ENCODE measurements at regions not wholly inside any gene's neighbourhood (a gene's known extent, or its start where the extent isn't known, plus 50 kb on each side); places are given as distances from the start of the nearest gene placed in this dataset.

DNA sequence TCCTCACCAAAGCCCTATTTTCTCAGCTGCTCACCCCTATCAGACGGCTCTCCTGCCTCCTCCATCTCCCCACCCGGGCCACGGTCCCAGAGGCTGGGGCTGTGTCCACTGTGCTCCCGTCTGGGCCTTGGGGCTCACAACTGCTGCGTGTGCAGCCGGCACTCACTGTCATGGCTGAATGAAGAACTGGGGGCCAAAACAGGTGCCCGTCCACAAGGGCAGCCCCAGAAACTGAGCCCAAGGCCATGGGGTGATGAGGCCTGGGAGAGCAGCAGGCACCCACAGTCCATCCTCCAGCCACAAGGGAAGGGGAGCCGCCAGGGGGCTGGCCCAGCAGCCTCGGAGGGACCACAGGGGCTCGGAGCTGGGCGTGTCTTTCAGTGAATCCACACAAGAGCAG, 159.5 kb downstream of the DLL1 start:
- DNase-seq: no peak

DNA sequence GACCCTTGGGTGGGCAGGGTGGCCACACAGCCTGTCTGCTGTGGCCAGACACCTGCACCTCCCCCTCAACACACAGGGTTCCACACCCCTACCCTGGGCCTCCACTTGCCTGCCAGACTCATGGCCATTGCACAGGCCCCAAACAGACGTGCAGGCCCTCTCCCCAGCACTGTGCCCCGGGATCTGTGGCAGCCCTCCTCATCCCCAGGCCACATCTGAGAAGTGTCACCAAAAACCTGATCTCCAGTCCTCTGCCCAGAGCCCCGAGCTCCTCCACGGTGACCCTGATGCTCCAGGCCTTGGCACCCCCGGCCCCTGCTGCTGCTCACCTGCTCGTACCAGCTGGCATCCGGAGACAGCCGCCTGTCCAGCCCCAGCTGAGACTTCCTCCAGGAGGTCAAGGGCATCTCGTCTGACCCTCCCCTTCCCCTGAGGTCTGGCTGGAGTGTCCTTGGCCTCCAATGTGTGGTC, 160.1 kb downstream of the DLL1 start:
- DNase-seq: no peak

DNA sequence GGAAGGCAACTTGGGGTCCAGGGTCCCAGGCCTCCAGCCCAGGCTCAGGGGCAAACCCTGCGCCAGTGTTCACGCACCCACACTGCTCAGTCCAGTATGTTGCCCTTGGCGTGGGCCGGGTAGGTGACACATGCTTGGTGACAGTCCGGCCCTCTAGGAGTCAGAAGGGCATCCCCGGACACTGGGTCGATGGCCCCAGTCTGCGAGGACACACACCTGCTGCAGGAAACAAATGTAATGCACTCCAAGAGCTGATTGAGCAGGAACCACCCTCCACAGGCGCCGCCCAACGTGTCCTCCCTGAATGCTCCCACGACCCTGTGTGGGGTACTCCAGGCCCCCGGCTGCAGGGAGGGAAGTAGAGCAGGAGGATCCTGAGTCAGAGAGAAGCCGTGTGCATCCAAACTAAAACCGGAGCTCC, 160.7 kb downstream of the DLL1 start:
- no peak for DNase-seq

DNA sequence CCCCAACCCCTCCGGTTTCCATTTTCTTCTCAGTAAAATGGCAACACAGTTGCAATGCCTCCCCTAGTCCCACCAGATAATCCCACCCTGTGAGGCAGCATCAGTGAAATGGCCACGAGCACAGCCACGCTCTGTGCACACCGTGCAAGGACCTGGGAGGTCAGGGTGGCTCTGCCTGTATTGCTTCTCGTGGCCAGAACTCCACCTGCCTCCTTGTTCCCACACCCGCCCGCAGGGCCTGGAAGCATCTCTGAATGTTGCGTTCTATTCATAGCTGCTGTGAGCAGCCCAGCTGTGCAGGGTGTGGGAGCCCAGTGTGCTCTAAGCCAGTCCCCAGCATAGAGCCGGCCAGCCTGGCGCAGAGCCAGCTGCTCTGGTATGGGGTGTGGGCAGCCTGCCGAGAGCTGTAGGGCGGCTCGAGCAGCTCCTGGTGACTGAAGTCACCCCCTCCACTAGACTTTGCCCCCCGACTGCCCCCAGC, 161.1 kb downstream of the DLL1 start:
- peak; percentile 22 for DNase-seq

DNA sequence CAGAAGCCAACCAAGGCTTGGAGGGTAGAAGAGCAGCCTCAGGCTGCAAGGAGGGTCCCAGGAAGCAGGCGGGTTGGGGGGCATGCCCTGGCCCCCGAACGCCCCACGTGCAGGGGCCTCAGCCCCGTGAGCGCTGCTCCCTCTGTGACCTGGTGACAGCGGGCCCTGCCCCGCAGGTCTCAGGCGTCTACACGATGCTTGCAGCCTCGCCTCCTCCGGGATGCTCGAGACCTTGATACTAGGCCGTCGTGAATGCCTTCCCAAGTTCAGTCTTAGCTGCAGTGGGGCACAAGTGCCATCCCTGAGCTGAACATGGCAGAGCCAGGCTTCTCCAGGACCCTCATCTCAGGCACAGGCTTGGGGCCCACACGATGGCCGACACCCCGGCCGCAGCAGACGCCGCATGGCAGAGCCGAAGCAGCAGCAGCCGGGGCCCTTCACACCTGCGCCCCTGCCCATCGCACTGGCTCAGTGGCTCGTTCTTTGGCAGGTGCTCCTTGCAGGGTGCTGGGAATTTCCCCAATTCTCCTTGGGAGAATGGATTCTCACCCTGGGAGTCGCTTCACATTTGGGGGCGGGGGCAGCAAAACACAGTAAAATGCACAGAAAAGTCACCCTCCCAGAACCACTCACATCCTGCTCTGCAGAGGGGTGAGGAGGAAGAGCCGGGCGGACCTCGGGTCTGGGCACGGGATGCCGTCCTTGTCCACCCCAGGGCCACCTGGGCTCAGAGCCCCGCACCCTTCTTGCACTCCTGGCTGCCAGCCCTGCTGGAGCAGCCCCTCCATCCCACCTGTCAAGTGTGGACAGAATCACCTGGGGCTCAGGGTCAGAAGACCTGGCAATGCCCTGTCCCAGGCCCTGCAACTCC, 161.8 kb downstream of the DLL1 start:
- no peak for DNase-seq

DNA sequence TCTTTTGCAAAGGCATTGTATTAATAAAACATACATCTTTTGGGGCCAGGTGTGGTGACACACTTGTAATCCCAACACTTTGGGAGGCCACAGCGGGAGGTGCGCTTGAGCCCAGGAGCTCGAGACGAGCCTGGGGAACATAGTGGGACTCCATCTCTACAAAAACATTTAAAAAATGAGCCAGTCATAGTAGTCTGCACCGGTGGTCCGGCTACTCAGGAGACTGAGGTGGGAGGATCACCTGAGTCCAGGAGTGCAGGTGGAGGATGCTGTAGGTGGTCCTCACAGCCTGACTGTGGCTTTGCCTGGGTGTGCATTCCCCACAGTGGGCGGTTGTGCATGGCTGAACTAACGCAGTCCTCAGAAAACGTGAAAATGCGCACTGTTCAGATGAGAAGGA, 162.5 kb downstream of the DLL1 start:
- DNase-seq: no peak

DNA sequence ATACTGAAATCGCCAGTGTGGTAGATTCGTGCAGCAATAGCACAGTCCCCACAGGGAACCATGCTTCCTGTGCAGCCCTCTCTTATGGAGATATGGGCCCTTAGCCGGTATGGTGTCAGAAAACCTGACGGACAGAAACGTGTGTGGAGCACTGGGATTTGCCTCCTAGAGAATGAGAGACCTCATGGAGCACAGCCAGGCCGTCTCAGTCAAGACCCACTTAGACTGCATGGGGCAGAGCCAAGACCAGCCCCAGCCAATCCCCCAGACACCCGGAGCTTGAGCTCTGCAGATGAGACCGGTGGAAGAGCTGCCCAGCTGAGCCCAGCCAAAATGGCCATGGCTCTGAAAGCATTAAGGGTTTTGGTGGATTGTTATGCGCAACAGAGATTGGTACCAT, 163.7 kb downstream of the DLL1 start:
- no peak for DNase-seq

DNA sequence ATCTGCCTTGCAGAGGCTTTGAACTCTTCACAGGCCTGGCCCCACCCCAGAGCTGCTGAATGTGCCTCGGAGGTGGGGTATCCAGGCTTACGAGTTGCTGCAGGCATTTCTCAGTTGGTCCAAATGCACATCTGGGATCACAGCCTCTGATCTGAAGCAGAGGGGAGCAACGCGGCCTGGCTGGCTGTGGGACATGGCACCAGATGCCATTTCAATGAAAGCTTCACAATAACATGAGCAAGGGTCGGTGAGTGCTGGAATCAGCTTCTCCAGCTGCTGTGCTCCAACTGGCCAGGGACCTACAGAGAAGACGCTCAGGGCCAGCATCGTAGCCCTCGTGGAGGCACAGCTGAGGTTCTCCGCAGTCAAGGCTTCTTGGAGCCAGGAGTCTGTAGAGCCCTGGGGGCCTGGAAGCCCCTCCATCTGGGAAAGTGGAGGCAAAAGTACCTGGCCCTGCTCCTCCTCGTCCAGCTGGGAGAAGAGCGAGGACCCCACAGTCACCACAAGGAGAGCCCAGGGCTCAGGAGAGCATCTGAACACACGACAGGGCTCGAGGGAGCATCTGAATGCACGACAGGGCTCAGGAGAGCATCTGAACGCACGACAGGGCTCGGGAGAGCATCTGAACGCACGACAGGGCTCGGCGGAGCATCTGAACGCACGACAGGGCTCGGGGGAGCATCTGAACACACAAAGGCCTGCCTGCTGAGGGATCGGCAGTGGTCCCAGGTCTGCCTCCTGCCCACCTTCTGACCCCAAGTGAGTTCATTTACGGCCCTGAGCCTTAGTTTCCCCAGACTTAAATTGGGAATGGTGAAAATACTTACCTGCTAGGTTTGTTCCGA, 165.2 kb downstream of the DLL1 start:
- no peak for DNase-seq

DNA sequence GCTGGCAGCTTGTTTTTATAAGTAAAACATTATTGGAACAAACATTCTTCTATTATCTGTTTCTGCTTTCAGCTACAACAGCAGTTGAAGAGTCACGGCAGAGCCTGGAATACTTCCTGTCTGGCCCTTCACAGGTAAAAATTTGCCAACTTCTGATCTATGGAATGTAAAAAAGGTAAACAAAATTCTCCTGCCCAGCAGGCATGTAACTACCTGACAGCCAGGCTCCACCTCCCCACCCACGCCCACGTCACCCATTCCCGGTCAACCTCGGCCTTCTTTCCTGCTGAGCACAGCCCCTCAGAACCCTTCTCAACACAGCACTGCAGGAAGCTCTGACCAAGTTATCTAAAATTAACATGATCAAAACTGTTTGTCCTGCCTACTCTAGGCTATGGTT, 166.0 kb downstream of the DLL1 start:
- DNase-seq: no peak

DNA sequence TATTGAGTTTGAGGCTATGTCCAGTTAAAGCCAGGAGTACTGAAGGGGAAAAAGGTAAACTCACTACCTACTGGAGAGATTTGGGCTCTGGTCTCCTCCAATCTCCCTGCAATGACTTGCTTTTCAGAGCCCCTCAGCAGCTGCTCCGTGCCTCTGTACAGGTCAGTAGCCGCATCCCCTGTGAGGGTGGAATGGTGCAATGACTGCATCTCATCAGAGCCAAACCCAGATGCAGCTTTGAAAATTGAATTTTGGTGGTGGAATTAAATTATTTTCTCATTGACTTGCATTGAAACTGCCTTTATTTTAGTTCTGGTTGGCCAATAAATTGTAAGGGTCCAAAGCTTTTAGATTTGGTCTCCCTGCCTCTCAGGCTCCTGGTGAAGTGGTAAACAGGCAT, 166.7 kb downstream of the DLL1 start:
- no peak for DNase-seq

DNA sequence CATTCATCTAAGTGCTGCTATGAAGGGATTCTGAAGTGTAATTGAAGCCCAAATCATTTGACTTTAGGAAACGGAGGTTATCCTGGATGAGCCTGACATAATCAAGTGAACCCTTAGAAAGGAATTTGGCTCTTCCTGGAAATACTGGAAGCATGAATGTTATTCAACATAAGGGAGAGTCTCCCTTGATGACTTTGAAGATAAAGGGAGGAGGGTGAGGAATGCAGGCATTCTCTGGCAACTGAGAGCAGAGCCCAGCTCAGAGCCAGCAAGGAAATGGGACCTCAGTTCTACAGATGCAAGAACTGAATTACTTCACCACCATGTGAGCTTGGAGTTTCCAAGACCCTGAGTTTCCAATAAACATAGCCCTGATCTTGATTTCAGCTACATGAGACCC, 168.2 kb downstream of the DLL1 start:
- DNase-seq: no peak

DNA sequence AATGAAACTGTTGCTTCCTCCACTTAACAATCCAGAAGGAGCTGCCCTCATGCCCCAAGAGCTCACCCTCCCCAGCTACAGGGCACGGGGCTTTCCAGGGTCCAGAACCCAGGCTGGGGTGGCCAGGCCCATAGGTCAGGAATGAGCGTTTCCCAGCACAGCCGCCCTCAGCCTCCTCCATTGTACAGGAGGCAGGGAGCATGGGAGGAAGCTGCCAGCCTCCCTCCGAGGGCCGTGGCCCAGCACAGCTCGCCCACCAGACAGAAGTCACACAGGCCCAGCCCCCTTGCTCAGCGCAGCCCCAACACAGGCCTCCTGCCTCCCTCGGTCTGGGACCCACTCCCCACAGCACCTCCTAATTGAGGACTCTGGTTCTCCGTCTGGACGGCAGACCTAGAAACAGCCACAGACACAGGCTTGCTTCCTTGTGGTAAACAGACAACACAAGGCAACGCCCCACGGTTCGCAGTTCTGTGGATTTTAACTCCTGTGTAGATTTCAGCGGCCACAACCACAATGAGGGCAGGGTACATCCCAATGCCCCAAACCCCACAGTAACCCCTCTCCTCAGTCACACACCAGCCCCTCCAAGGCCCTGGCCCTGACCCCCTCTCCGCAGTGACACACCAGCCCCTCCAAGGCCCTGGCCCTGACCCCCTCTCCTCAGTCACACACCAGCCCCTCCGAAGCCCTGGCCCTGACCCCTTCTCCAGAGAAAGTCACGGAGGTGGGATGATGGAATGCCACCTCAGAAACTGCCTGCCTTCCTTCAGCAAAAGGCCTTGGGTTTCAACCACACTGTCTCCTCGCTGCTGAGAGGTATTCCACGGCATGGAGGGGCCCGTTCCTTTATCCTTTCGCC, 173.5 kb downstream of the DLL1 start:
- DNase-seq: no peak

DNA sequence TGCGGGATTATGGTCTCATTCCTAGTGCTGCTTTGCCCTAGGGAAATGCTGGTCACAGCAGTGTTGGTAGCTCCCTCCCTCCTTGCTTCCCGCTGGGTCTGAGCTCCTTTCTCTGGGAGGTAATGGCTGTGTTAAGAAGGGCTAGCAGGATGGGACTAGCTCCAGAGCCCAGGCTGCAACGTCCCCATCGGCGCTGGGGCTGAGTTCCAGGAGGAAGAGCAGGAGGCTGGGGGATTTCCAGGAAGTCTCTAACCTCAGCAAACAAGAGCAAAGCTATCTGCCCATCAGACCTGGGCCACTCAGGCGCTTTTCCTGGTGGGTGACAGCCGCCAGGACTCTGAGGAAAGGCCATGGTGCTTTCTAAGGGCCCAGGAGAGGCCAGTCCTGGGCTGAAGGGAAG, 174.2 kb downstream of the DLL1 start:
- DNase-seq: no peak

DNA sequence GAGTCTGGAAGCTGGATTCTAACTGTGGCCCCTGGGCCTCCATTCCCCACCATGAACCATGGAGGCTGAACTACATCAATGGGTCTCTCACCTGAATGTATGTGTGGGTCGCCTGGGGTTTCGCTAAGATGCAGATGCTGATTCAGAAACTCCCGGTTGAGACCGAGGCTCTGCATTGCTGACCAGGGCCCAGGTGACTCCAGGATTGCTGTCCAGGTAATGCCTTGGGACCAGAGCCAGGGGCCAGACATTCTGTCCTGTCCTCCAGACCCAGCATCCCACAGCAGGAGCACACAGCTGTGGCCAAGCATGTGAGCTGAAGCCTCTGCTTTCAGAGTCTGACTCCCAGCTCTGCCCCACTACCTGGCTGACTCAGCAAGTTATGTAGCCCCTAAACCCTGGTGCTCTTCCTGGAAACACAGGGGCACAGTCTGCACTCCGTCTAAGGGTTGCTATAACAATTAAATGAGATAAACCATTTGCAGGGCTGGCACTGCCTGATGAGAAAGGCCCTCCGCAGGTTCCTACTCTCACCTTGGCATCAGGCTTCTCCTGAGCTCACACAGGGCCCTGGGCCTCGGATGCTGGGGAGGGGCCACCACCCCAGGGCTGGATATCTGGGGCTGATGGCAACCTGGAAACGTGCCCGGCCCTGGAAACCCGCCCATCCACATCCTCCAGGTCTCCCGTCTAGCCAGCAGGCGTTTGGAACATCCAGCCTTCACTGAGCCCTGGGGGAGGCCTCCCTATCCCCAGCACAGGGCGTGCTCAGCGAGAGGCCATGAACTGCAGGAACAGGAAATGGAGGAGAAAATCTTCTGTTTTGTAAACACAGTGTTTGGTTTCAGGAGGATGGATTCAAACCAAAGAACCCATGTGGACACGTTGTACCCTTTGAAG, 175.7 kb downstream of the DLL1 start:
- no peak for DNase-seq

DNA sequence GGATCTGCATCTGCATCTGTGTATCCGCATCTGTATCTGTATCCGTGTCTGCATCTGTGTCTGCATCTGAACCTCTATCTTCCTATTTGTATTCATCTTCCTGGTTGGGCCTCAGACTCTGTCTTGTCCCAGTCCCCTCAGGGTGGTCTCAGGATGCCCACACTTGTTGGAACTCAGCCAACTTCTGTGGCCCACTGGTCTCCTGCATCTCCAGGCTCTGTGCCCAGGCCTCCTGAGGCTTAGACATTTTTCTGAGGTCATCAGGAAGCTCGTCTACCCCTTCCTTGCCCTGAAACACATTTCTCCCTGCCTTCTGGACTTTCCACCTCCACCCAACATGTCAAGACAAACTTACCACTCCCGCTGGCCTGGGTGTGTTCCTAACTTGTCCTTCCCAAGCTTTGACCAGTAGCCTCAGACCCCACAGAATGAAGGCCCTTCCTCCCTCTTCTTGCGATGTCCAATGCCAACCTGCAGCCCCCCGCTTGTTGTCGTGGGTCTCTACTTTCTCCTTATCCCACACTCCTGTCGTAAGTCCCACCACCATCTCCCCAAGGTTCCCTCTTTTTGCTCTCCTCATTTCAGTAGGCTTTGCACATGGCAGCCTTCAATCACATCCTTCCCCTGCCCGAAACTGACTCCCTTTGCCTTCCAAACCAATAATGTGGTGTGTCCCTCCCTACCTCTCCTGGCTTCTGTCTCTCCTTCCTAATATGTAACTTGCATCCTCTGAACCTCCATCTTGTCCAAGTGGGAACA, 176.5 kb downstream of the DLL1 start:
- DNase-seq: no peak

DNA sequence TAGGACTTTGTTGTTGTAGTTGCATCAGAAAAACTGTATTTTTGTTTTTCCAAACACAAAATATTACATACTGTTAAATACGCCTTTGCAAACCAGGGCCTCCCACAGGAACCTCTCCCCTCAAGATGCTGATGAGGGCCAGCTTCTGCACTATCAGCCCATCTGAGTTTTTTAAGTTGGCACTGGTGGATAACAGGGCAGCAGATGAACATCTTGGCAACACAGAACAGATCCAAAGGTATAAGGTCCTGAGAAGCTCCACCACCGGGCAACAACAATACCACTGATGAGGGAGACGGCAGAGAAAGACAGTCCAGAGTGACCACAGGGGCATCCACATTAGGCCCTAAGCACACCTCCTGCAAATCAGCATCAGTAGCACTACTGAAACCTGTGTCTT, 177.7 kb downstream of the DLL1 start:
- no peak for DNase-seq

DNA sequence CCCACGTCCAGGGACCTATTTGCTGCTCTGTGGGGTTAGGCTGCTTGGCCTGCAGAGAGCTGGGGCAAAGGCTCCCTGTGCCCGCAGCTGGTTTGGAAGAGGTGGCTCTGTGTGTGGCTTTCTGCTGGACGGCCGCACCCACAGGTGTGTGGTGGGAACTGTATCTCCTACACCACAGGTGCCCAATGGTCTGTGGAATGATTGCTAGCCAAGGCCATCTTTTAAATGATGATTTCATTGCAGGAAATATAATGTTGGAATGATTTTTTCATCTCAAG, 178.4 kb downstream of the DLL1 start:
- DNase-seq: no peak

DNA sequence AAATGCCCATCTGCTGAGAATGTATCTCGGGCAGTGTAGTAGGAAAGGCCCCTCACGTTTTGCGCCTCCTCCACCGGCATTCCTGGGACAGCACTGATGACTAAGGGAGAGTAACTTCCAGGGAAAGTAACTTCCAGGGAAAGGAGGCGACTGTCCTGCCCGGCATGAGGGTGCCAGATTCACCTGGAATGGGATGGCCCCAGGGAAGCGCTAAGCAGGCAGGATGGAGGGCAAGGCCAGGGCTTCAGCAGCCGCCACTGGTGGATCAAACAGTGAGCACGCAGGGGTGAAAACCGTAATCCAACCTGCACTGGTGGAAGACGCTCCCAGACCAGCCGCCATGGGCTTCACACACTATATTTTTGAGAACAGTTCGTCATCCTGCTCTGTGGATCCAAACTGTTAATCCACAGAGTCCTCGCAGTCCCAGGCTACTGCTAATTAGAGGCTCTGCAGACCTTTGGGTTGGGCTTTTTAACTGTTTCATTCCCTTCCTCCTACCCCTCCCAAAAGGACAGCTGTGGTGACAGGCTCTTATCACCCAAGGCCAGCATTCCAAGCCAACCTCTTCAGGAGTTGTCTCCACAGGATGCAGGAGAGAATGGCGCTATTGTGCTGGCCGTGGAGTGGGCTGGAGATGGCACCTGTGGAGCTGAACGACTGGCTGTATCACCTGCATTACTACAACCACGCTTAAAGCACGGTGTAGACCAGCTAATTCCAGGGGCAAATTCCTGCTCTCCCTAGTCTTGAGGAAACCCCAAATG, 178.9 kb downstream of the DLL1 start:
- no peak for DNase-seq

DNA sequence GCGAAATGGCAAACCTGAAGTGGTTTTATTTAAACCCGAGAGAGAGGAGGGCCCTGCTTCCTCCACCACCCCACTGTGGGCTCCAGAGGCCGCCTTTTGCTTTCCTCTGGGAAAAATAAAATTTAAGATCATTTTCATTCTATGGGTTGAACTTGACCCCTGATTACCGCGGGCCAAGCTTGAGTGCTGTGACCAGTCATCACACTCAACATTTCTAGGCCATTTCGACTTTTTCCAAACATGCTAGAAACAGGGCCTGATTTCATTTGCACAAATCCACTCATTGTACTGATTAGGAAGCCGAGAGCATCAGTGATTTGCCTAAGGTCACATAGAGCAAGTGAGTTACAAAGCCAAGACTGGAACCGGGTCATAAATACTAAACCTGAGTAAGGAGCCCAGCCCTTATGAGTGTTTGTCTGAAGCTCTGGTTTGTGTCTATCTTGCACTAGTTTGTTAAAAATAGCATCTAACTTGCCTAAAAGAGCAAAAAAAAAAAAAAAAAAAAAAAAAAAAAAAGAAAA, 179.7 kb downstream of the DLL1 start:
- DNase-seq: no peak
